Suprapubic skin (tissue), 4 donors: ENCODE measurements at regions not wholly inside any gene's neighbourhood (a gene's known extent, or its start where the extent isn't known, plus 50 kb on each side); places are given as distances from the start of the nearest gene placed in this dataset.

Experiments used
- DNase-seq, 2 donors: peaks; one replicate each; pipeline ENCODE4 v3.0.0-alpha.2; 2019; ENCODE audit warnings: low spot score in 2 of 2
- H3K27ac ChIP-seq: fragments of 200-600 bp; sonication (generic); one replicate; pipeline ENCODE4 v1.5.1; 2019
- H3K27me3 ChIP-seq: fragments of 200-600 bp; sonication (generic); one replicate; pipeline ENCODE4 v1.5.1; 2019
- H3K36me3 ChIP-seq: fragments of 200-600 bp; sonication (generic); one replicate; pipeline ENCODE4 v1.5.1; 2019
- H3K4me1 ChIP-seq: fragments of 200-600 bp; sonication (generic); one replicate; pipeline ENCODE4 v1.5.1; 2019
- H3K4me3 ChIP-seq: fragments of 200-600 bp; sonication (generic); one replicate; pipeline ENCODE4 v1.5.1; 2019; ENCODE audit warnings: mild to moderate bottlenecking
- H3K9me3 ChIP-seq: fragments of 200-600 bp; sonication (generic); one replicate; pipeline ENCODE4 v1.5.1; 2019
- CTCF ChIP-seq, 2 donors: fragments of 200-600 bp in 1 of 2; fragments of 450-650 bp in 1 of 2; sonication (generic) in 1 of 2; IDR thresholded peaks; one replicate each; pipeline ENCODE4 v1.5.1; 2016 to 2019; ENCODE audit warnings: antibody characterized with exemption in 2 of 2, mild to moderate bottlenecking in 1 of 2, moderate library complexity in 1 of 2
- EP300 ChIP-seq: sonication (generic); formaldehyde crosslinking; IDR thresholded peaks from one replicate; pipeline ENCODE4 v1.6.1; 2017; ENCODE audit warnings: antibody characterized with exemption
- POLR2A ChIP-seq, 2 donors: fragments of 450-650 bp; IDR thresholded peaks; one replicate each; pipeline ENCODE4 v1.6.1; 2017; ENCODE audit warnings: antibody characterized with exemption in 2 of 2, mild to moderate bottlenecking in 2 of 2, moderate library complexity in 2 of 2
- POLR2AphosphoS5 ChIP-seq, 3 donors: sonication (generic); formaldehyde crosslinking; IDR thresholded peaks; one replicate each; pipeline ENCODE4 v1.6.1; 2017; ENCODE audit warnings: antibody characterized with exemption in 3 of 3
- WGBS: methylation state at CpG from one replicate; pipeline ENCODE4 v1.1.5; 2018; 5-methylcytosine and 5-hydroxymethylcytosine counted together

- Histone ChIP-seq H3K9me3 (no peaks in the 10 kb centered on the region), H3K36me3 (no peaks in the 10 kb centered on the region), H3K27me3 (no peaks in the 10 kb centered on the region), H3K4me1 (peaks cover 18% of the 10 kb centered on the region), H3K4me3 (no peak overlapping the region), H3K27ac (no peak overlapping the region)
- no peak for DNase-seq
- WGBS, result 91% methylated on average over 1 of the region's 1 CpG
- TF ChIP-seq POLR2A (IDR thresholded peaks at IDR 0.05) (no peak), CTCF (IDR thresholded peaks at IDR 0.05) (no peak), POLR2AphosphoS5 (IDR thresholded peaks at IDR 0.05) (no peak), EP300 (no peak)
Measured at GRCh38 chr11:130779267-130779666, 137.0 kb downstream of the SNX19 start.

GRCh38 chr11:130779943-130780342 is 136.3 kb downstream of the SNX19 start:
- Histone ChIP-seq H3K4me1 (peaks cover 11% of the 10 kb centered on the region), H3K27me3 (no peaks in the 10 kb centered on the region), H3K9me3 (no peaks in the 10 kb centered on the region), H3K27ac (no peak overlapping the region), H3K4me3 (no peak overlapping the region), H3K36me3 (no peaks in the 10 kb centered on the region)
- no peak for DNase-seq
- 88% methylated on average over 5 of the region's 5 CpGs for WGBS
- TF ChIP-seq CTCF (IDR thresholded peaks at IDR 0.05) (no peak), EP300 (no peak), POLR2AphosphoS5 (IDR thresholded peaks at IDR 0.05) (no peak), POLR2A (IDR thresholded peaks at IDR 0.05) (no peak)

- no peaks in the 10 kb centered on the region for H3K9me3 ChIP-seq
- H3K27ac ChIP-seq, result no peak overlapping the region
- WGBS, result 71% methylated on average over 4 of the region's 4 CpGs
- TF ChIP-seq POLR2AphosphoS5 (IDR thresholded peaks at IDR 0.05), result no peak
- no peak for TF ChIP-seq EP300
- no peak for TF ChIP-seq POLR2A (IDR thresholded peaks at IDR 0.05)
- no peak for TF ChIP-seq CTCF (IDR thresholded peaks at IDR 0.05)
- H3K36me3 ChIP-seq, result no peaks in the 10 kb centered on the region
- no peaks in the 10 kb centered on the region for H3K27me3 ChIP-seq
- H3K4me1 ChIP-seq, result peaks cover 8% of the 10 kb centered on the region
- H3K4me3 ChIP-seq, result no peak overlapping the region
- DNase-seq, result no peak
Measured at GRCh38 chr11:130780437-130780836, 135.8 kb downstream of the SNX19 start.

GRCh38 chr11:130781931-130782330 is 134.3 kb downstream of the SNX19 start:
- Histone ChIP-seq H3K4me3 (no peak overlapping the region), H3K36me3 (no peaks in the 10 kb centered on the region), H3K9me3 (no peaks in the 10 kb centered on the region), H3K4me1 (peaks cover 3% of the 10 kb centered on the region), H3K27me3 (no peaks in the 10 kb centered on the region), H3K27ac (peak overlapping the region; percentile 38)
- no peak for TF ChIP-seq CTCF (IDR thresholded peaks at IDR 0.05)
- TF ChIP-seq POLR2AphosphoS5 (IDR thresholded peaks at IDR 0.05), result no peak
- TF ChIP-seq EP300, result no peak
- no peak for TF ChIP-seq POLR2A (IDR thresholded peaks at IDR 0.05)
- 44% methylated on average over 2 of the region's 2 CpGs for WGBS
- DNase-seq, result no peak

- peaks cover 3% of the 10 kb centered on the region for H3K4me1 ChIP-seq
- H3K9me3 ChIP-seq, result no peaks in the 10 kb centered on the region
- H3K27me3 ChIP-seq, result no peaks in the 10 kb centered on the region
- H3K36me3 ChIP-seq, result no peaks in the 10 kb centered on the region
- 57% methylated on average over 14 of the region's 14 CpGs for WGBS
- TF ChIP-seq POLR2AphosphoS5 (IDR thresholded peaks at IDR 0.05) (no peak), EP300 (no peak), CTCF (IDR thresholded peaks at IDR 0.05) (no peak), POLR2A (IDR thresholded peaks at IDR 0.05) (no peak)
- H3K27ac ChIP-seq, result peak overlapping the region; percentile 38
- DNase-seq, result no peak
- no peak overlapping the region for H3K4me3 ChIP-seq
Measured at GRCh38 chr11:130782361-130783222, 133.7 kb downstream of the SNX19 start.
